Posterior vena cava (tissue), 2 donors: ENCODE measurements at regions not wholly inside any gene's neighbourhood (a gene's known extent, or its start where the extent isn't known, plus 50 kb on each side); places are given as distances from the start of the nearest gene placed in this dataset.

Source experiments
- DNase-seq: peaks from one replicate; pipeline ENCODE4 v3.0.0-alpha.2; 2020; ENCODE audit warnings: low spot score
- intact Hi-C, 2 donors: fragments of 100-400 bp; cut with DNase I; formaldehyde crosslinking; loops; one replicate each; pipeline versions ENCODE4 v1.14.1 to v1.14.2; 2022 to 2023
- donor health status: DM: yes; HTN: yes; CAD: no.
- donor health status: DM: yes; HTN: yes; CAD: no.

GRCh38 chr11:116445108-116446047, 327.4 kb downstream of the BUD13 start:
- intact Hi-C loops, result no loop called here

DNA sequence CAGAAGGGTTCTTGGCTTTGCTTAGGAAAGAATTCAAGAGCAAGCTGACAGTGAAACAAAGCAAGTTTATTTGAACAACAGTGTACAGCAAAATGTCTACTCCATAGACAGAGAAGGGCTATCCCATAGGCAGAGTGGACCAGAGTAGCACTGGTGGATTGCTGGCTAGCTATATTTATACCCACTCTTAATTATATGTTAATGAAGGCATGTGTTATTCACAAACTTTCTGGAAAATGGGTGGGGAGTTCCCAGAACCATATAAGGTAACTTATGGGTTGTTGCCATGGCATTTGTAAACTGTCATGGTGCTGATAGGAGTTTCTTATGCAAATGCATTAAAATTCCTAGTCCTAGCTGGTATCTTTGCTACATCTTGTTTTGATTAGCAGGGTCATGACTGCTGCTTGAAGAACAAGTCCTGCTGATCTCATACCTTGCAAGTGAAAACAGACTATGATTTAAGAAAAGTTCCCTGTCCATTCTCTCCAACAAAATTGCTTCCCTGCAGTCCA, 330.5 kb downstream of the BUD13 start:
- DNase-seq, result no peak
- intact Hi-C loops, result no loop called here

More at GRCh38 chr11:116445108-116446047, 327.4 kb downstream of the BUD13 start:
- no peak for DNase-seq

DNA sequence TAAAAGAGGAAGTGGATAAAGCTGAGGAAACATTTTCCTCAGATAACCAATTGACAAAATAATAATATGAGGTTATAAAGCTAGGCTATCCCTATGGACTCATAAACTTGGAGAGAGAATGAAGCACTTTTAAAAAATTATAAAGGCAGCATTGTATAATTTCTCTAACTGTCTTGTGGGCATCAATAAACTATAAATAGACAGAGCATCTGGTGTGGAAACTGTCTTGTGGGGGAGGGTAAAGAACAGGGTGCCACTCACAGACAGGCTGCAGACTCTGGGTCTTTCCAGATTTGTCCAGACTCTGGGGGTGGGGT, 333.5 kb downstream of the BUD13 start:
- DNase-seq, result no peak
- intact Hi-C loops, result no loop called here

- intact Hi-C loops, result no loop called here
- DNase-seq, result no peak
Measured at GRCh38 chr11:116438651-116439360, 334.0 kb downstream of the BUD13 start.

- intact Hi-C loops, result no loop called here
- DNase-seq, result no peak
Measured at GRCh38 chr11:116434986-116435385, 337.8 kb downstream of the BUD13 start.

DNA sequence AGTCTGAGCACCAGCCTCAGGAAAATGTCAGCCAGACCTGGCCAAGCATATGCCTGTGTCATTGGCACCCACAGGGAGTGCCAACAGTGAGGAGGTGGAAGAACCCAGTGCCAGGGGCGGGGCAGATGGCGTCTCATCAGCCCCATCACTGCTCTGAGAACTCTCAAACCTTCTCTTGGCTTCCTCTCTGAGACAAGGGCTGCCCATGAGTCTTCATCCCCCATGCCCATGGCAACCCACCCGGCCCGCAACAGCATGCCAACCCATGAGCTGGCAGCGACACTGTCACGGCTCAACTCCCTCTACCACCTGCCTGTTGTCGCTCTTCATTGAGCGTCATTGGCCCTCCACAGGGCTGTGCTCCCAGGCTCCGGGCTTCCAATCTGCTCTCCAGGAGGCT, 340.5 kb downstream of the BUD13 start:
- intact Hi-C loops, result no loop called here
- peak; percentile 41 for DNase-seq

GRCh38 chr11:116431842-116432241, 340.9 kb downstream of the BUD13 start:
- no peak for DNase-seq
- intact Hi-C loops, result no loop called here

DNA sequence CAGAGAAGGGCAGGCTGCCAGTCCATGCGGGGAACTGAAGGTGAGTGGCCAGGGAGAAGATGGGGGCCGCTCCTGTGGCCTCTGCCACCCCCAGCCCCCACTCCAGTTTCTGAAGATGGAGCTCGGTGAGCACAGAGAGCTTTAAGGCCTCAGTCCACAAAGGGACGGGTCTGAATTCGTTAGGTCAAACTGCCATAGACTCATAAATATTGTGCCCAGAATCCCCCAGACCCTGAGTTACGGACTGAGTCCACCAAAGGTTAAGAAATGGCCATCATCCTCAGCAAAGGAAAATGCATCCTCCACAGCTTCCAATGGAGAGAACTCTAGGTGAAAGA, 344.2 kb downstream of the BUD13 start:
- intact Hi-C loops, result no loop called here
- peak; percentile 66 for DNase-seq

DNA sequence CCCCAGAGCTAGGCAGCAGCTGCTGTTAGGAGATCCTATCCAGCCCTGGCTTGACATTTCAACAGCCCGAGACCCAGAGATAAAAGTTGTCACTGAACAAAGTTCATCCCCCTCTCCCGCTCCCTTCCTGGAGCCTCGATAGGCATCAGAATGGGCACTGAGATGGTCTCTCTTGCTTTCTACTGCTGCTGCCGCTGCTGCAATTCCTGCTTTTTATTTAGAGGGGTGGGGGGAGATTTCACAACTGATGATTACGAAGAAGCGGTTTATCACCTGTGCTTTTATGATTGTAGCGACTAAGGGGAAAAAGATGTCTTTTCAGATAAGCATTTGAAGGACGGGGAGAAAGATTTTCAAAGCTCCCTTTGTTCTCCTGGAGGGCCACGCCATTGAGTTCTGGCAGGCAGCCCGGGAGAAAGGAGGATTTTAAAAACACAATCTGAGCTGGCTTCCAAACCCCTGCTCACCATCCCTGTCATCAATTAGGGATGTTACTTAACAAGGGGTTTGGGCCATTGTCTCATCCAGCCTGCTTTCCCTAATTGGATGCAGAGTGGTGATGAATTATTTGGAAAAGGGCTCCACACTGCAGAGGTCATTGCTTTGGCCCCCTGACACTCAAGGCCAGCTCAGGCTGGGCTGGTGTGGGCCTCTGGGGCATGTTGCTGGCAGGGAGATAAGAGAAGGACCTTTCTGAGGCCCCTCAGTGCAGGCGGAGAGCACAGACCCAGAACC, 344.7 kb downstream of the BUD13 start:
- intact Hi-C loops, result no loop called here
- no peak for DNase-seq

DNA sequence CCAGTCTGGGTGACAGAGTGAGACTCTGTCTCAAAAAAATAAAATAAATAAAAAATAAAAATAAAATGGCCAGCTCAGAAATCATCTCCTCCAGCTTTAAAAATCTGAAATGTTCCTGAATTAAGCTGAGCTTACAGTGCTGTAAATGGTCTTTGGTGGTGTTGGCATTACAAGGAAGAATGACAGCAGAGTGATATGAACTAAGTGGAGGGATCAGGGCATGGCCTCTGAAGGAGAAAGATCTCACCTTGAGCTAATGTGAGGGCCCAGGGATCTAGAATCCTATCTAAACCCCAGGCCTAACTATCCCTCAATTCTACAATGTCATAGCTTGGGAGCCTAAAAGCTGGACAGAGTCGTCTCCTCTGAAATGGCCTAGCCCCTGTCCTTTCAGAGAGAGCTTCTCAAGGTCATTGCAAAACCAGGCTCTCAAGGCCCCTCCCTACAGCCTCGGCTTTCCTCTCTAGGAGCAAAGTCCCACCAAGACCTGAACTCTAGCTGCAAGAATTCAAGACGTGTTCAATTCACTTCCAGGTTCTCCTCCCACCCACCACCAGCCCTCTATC, 345.4 kb downstream of the BUD13 start:
- DNase-seq, result no peak
- intact Hi-C loops, result no loop called here

GRCh38 chr11:116426761-116427160, 346.0 kb downstream of the BUD13 start:
- intact Hi-C loops, result no loop called here
- no peak for DNase-seq

- peak; percentile 57 for DNase-seq
- intact Hi-C loops, result no loop called here
Measured at GRCh38 chr11:116424615-116425261, 348.0 kb downstream of the BUD13 start.

DNA sequence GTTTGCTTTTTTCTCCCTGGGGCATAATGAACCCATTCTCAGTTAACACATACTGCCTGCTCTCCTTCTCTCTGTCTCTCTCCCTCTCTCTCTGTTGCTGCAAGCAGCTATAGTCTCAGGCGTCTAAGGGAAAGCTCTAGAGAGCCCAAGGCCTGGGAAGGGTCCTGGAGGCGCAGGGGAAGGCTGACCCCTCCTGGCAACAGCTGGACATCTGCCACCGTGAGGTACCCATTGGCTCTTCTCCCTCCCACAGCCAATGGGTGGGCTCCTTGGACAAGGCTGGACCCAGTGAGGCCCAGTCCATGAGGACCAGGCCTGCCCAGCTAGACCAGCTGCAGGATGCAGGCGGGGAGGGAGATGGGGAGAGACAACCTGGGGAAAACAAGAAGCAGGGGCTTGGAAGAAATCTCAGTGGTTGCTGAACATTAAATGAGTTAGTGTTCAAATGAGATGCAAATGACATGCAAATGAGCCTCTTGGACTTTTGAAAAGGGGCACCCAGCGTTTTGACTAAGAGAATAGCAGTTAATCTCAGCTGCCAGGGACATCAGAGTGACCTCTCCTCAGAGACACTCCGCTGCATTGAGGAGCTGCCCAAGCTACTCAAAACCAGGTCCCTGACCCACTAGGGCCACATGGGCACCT, 349.7 kb downstream of the BUD13 start:
- peak; percentile 34 for DNase-seq
- intact Hi-C loops, result no loop called here

GRCh38 chr11:116422556-116422955, 350.2 kb downstream of the BUD13 start:
- intact Hi-C loops, result no loop called here
- DNase-seq, result peak; percentile 55

GRCh38 chr11:116421529-116422185, 351.1 kb downstream of the BUD13 start:
- peak; percentile 74 for DNase-seq
- intact Hi-C loops, result no loop called here

GRCh38 chr11:116420770-116421528, 351.8 kb downstream of the BUD13 start:
- intact Hi-C loops, result no loop called here
- peak; percentile 60 for DNase-seq

GRCh38 chr11:116420030-116420429, 352.8 kb downstream of the BUD13 start:
- DNase-seq, result no peak
- intact Hi-C loops, result no loop called here
